ENCODE measurements at regions not wholly inside any gene's neighbourhood (a gene's known extent, or its start where the extent isn't known, plus 50 kb on each side); places are given as distances from the start of the nearest gene placed in this dataset.

- TF ChIP-seq RBM25 (IDR thresholded peaks at IDR 0.05; ENCODE audit: low read depth, low read length, severe bottlenecking): no peak
- no peak for TF ChIP-seq MYNN (IDR thresholded peaks at IDR 0.05)
- no peak for TF ChIP-seq MYNN (CRISPR knock-in tag; IDR thresholded peaks at IDR 0.05)
- TF ChIP-seq, protein P1, sequence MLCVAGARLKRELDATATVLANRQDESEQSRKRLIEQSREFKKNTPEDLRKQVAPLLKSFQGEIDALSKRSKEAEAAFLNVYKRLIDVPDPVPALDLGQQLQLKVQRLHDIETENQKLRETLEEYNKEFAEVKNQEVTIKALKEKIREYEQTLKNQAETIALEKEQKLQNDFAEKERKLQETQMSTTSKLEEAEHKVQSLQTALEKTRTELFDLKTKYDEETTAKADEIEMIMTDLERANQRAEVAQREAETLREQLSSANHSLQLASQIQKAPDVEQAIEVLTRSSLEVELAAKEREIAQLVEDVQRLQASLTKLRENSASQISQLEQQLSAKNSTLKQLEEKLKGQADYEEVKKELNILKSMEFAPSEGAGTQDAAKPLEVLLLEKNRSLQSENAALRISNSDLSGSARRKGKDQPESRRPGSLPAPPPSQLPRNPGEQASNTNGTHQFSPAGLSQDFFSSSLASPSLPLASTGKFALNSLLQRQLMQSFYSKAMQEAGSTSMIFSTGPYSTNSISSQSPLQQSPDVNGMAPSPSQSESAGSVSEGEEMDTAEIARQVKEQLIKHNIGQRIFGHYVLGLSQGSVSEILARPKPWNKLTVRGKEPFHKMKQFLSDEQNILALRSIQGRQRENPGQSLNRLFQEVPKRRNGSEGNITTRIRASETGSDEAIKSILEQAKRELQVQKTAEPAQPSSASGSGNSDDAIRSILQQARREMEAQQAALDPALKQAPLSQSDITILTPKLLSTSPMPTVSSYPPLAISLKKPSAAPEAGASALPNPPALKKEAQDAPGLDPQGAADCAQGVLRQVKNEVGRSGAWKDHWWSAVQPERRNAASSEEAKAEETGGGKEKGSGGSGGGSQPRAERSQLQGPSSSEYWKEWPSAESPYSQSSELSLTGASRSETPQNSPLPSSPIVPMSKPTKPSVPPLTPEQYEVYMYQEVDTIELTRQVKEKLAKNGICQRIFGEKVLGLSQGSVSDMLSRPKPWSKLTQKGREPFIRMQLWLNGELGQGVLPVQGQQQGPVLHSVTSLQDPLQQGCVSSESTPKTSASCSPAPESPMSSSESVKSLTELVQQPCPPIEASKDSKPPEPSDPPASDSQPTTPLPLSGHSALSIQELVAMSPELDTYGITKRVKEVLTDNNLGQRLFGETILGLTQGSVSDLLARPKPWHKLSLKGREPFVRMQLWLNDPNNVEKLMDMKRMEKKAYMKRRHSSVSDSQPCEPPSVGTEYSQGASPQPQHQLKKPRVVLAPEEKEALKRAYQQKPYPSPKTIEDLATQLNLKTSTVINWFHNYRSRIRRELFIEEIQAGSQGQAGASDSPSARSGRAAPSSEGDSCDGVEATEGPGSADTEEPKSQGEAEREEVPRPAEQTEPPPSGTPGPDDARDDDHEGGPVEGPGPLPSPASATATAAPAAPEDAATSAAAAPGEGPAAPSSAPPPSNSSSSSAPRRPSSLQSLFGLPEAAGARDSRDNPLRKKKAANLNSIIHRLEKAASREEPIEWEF (CRISPR knock-in tag; IDR thresholded peaks at IDR 0.05): no peak
- TF ChIP-seq, protein P2, sequence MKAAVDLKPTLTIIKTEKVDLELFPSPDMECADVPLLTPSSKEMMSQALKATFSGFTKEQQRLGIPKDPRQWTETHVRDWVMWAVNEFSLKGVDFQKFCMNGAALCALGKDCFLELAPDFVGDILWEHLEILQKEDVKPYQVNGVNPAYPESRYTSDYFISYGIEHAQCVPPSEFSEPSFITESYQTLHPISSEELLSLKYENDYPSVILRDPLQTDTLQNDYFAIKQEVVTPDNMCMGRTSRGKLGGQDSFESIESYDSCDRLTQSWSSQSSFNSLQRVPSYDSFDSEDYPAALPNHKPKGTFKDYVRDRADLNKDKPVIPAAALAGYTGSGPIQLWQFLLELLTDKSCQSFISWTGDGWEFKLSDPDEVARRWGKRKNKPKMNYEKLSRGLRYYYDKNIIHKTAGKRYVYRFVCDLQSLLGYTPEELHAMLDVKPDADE (conservative IDR thresholded peaks at IDR 0.05; ENCODE audit: control insufficient read depth, low read depth, low read length): no peak
- TF ChIP-seq PRDM10 (IDR thresholded peaks at IDR 0.05; ENCODE audit: partially characterized antibody): no peak
- TF ChIP-seq ZFP91 (CRISPR knock-in tag; IDR thresholded peaks at IDR 0.05): no peak
- TF ChIP-seq DPF2 (IDR thresholded peaks at IDR 0.05): no peak
- no peak for TF ChIP-seq ZBTB5 (IDR thresholded peaks at IDR 0.05)
- no peak for TF ChIP-seq LEF1 (IDR thresholded peaks at IDR 0.05)
- no peak for TF ChIP-seq NR2C1 (IDR thresholded peaks at IDR 0.05)
- TF ChIP-seq NR2C1 (tag; IDR thresholded peaks at IDR 0.05): 0 out of 2 replicates have a peak, but pooled peaks have one; percentile 16
- TF ChIP-seq CEBPB (tag; IDR thresholded peaks at IDR 0.05): peak; percentile 38; the same call in 1 of the 2 replicates
- no peak for TF ChIP-seq ZNF134 (CRISPR knock-in tag; conservative IDR thresholded peaks at IDR 0.05)
Observed at GRCh38 chr20:22690000-22690399, 105.6 kb upstream of the FOXA2 start (continued).

Data from K562 (cell line).